ENCODE measurements at regions not wholly inside any gene's neighbourhood (a gene's known extent, or its start where the extent isn't known, plus 50 kb on each side); places are given as distances from the start of the nearest gene placed in this dataset.
A peak's percentile ranks its signal among the peaks of the same experiment; 100 is the strongest.

DNA sequence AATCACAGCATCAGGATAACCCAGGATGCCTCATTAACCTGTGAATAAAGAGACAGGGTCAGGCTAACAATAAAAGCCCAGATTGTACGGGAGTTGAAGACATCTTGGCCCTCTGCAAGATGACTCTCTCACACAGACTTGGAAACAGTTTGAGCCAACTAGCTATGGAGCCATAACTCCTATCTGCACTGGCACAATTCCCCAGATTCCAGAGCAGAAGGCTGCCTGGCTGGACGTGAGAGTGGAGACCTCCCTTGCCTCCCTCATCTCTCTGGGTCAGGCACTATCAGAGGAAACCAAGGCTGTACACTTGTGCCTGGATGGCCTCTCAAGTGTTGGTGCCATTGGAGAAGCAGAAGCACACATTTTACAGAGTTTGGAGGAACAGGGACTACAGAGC lies 312.6 kb downstream of the THBS2 start:
- no peaks in the 10 kb centered on the region for H3K36me3 ChIP-seq (ENCODE audit: control insufficient read depth, insufficient read depth, low read length)

DNA sequence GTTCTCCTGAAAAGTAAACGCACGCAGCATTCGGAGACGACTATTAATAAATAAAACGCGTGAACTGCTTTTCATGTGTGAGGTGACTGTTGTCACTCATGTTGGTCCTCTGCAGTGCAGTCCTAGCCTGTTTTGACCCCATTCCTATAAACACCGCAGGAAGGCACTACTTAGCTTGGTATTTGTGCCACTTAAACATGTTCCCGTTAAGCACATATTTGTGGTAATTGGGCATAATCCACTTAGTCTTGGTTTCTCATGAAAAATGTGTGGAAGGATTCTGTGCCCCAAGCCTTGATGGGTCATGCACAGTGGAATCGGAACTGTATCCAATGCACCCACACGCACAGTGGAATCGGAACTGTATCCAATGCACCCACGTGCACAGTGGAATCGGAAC lies 313.9 kb downstream of the THBS2 start:
- H4K8ac ChIP-seq (ENCODE audit: low read depth, low read length) = no peak overlapping the region
- H2AK5ac ChIP-seq (ENCODE audit: low read length) = no peak overlapping the region
- no CpG with 5 or more reads among the region's 13 CpGs for WGBS (ENCODE audit: extremely low coverage, insufficient coverage, low lambda C conversion rate)
- no peak overlapping the region for H2BK15ac ChIP-seq (replicated peaks; ENCODE audit: low read depth)
- no peak for DNase-seq
- no peak overlapping the region for H3K27ac ChIP-seq (ENCODE audit: low read depth, low read length)
- H3K36me3 ChIP-seq (ENCODE audit: control insufficient read depth, insufficient read depth, low read length) = no peaks in the 10 kb centered on the region
- H3K27me3 ChIP-seq (ENCODE audit: insufficient read depth, low read length, poor library complexity) = no peaks in the 10 kb centered on the region
- no peak overlapping the region for H3K9ac ChIP-seq (ENCODE audit: low read length)
- no peak overlapping the region for H2BK120ac ChIP-seq (ENCODE audit: low read depth, low read length)
- H2BK5ac ChIP-seq (ENCODE audit: low read length) = no peak overlapping the region
- no peak overlapping the region for H3K4ac ChIP-seq (ENCODE audit: low read depth, low read length)
- H3K18ac ChIP-seq (ENCODE audit: low read length) = no peak overlapping the region
- no peaks in the 10 kb centered on the region for H3K79me2 ChIP-seq (ENCODE audit: control insufficient read depth, insufficient read depth, low read length)
- H3K56ac ChIP-seq (ENCODE audit: low read length) = no peak overlapping the region
- H3K4me2 ChIP-seq (ENCODE audit: low read length) = no peak overlapping the region
- H3K4me1 ChIP-seq (ENCODE audit: control insufficient read depth, low read depth, low read length) = no peaks in the 10 kb centered on the region
- H3K4me3 ChIP-seq (ENCODE audit: low read length) = no peak overlapping the region
- H3K79me1 ChIP-seq (ENCODE audit: low read length) = no peaks in the 10 kb centered on the region
- H4K5ac ChIP-seq (ENCODE audit: low read length) = no peak overlapping the region
- no peak overlapping the region for H3K23ac ChIP-seq (ENCODE audit: low read length)

More for the DNA sequence above, 312.6 kb downstream of the THBS2 start:
- no peaks in the 10 kb centered on the region for H3K79me2 ChIP-seq (ENCODE audit: control insufficient read depth, insufficient read depth, low read length)
- no peak overlapping the region for H3K9ac ChIP-seq (ENCODE audit: low read length)
- no peak overlapping the region for H3K56ac ChIP-seq (ENCODE audit: low read length)
- H2BK15ac ChIP-seq (replicated peaks; ENCODE audit: low read depth) = no peak overlapping the region
- no peaks in the 10 kb centered on the region for H3K79me1 ChIP-seq (ENCODE audit: low read length)
- H3K4me1 ChIP-seq (ENCODE audit: control insufficient read depth, low read depth, low read length) = no peaks in the 10 kb centered on the region
- no peak overlapping the region for H3K4me2 ChIP-seq (ENCODE audit: low read length)
- no peak overlapping the region for H2BK120ac ChIP-seq (ENCODE audit: low read depth, low read length)
- H3K27ac ChIP-seq (ENCODE audit: low read depth, low read length) = no peak overlapping the region
- H4K5ac ChIP-seq (ENCODE audit: low read length) = no peak overlapping the region
- H2BK5ac ChIP-seq (ENCODE audit: low read length) = no peak overlapping the region
- H3K4me3 ChIP-seq (ENCODE audit: low read length) = no peak overlapping the region
- DNase-seq = no peak
- H3K27me3 ChIP-seq (ENCODE audit: insufficient read depth, low read length, poor library complexity) = no peaks in the 10 kb centered on the region
- H3K18ac ChIP-seq (ENCODE audit: low read length) = no peak overlapping the region
- H3K23ac ChIP-seq (ENCODE audit: low read length) = no peak overlapping the region
- H4K8ac ChIP-seq (ENCODE audit: low read depth, low read length) = no peak overlapping the region
- WGBS (ENCODE audit: extremely low coverage, insufficient coverage, low lambda C conversion rate) = no CpG with 5 or more reads among the region's 2 CpGs
- no peak overlapping the region for H2AK5ac ChIP-seq (ENCODE audit: low read length)
- no peak overlapping the region for H3K4ac ChIP-seq (ENCODE audit: low read depth, low read length)

DNA sequence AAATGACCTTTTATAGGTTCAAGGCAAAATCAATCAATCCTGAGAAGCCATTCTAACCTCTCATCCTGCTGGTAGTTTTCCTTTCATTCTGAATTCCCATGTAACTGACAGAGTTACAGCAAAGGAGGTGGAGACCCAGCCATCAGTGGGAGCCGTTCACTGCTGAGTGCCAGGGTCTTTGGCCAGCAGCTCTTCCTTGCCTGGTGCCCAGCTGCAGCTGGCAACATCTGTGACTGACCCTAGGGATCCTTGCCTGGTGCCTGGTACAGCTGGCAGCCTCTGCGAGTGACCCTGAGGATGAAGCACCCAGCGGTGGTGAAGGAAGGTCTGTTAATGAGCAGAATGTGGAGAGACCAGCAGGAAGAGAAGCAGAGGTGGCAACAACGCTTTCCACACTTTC lies 314.6 kb downstream of the THBS2 start:
- H3K9ac ChIP-seq (ENCODE audit: low read length) = no peak overlapping the region
- H3K79me2 ChIP-seq (ENCODE audit: control insufficient read depth, insufficient read depth, low read length) = no peaks in the 10 kb centered on the region
- no peak overlapping the region for H3K4me2 ChIP-seq (ENCODE audit: low read length)

DNA sequence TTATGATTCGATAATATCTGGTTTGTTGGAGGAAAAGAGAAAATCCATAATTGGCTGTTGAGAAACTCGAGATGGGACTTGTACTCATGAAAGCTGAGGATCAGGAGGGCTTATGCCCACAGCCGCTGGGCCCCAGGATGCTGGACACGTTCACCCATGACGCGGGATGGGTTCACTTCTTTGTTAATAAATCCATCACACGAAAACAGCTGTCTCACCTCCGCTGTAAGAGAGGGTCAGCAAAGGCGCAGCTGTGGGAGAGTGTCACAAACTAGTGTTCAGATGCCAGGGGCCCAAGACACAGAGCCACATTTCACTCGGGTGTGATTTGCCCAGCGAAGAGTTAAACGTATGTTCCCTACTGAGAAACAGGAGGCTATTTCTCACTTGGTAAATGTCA lies 315.1 kb downstream of the THBS2 start:
- Histone ChIP-seq H2BK5ac (ENCODE audit: low read length) (no peak overlapping the region), H3K79me1 (ENCODE audit: low read length) (no peaks in the 10 kb centered on the region), H3K9ac (ENCODE audit: low read length) (no peak overlapping the region), H4K5ac (ENCODE audit: low read length) (no peak overlapping the region), H2BK120ac (ENCODE audit: low read depth, low read length) (no peak overlapping the region), H3K18ac (ENCODE audit: low read length) (no peak overlapping the region), H3K4me1 (ENCODE audit: control insufficient read depth, low read depth, low read length) (no peaks in the 10 kb centered on the region), H2AK5ac (ENCODE audit: low read length) (no peak overlapping the region), H3K56ac (ENCODE audit: low read length) (no peak overlapping the region), H3K23ac (ENCODE audit: low read length) (no peak overlapping the region), H2BK15ac (replicated peaks; ENCODE audit: low read depth) (no peak overlapping the region), H3K4ac (ENCODE audit: low read depth, low read length) (no peak overlapping the region), H3K4me2 (ENCODE audit: low read length) (no peak overlapping the region), H3K27me3 (ENCODE audit: insufficient read depth, low read length, poor library complexity) (no peaks in the 10 kb centered on the region), H3K4me3 (ENCODE audit: low read length) (no peak overlapping the region), H3K27ac (ENCODE audit: low read depth, low read length) (no peak overlapping the region), H3K36me3 (ENCODE audit: control insufficient read depth, insufficient read depth, low read length) (no peaks in the 10 kb centered on the region), H4K8ac (ENCODE audit: low read depth, low read length) (no peak overlapping the region), H3K79me2 (ENCODE audit: control insufficient read depth, insufficient read depth, low read length) (no peaks in the 10 kb centered on the region)
- WGBS (ENCODE audit: extremely low coverage, insufficient coverage, low lambda C conversion rate) = no CpG with 5 or more reads among the region's 12 CpGs
- no peak for DNase-seq

More for the DNA sequence above, 314.6 kb downstream of the THBS2 start:
- no CpG with 5 or more reads among the region's 4 CpGs for WGBS (ENCODE audit: extremely low coverage, insufficient coverage, low lambda C conversion rate)
- Histone ChIP-seq H4K8ac (ENCODE audit: low read depth, low read length) (no peak overlapping the region), H3K18ac (ENCODE audit: low read length) (no peak overlapping the region), H3K56ac (ENCODE audit: low read length) (no peak overlapping the region), H3K4me1 (ENCODE audit: control insufficient read depth, low read depth, low read length) (no peaks in the 10 kb centered on the region), H4K5ac (ENCODE audit: low read length) (no peak overlapping the region), H2AK5ac (ENCODE audit: low read length) (no peak overlapping the region), H3K23ac (ENCODE audit: low read length) (no peak overlapping the region), H3K4me3 (ENCODE audit: low read length) (no peak overlapping the region), H2BK120ac (ENCODE audit: low read depth, low read length) (no peak overlapping the region), H2BK15ac (replicated peaks; ENCODE audit: low read depth) (no peak overlapping the region), H3K27ac (ENCODE audit: low read depth, low read length) (no peak overlapping the region), H3K79me1 (ENCODE audit: low read length) (no peaks in the 10 kb centered on the region), H3K36me3 (ENCODE audit: control insufficient read depth, insufficient read depth, low read length) (no peaks in the 10 kb centered on the region), H2BK5ac (ENCODE audit: low read length) (no peak overlapping the region), H3K27me3 (ENCODE audit: insufficient read depth, low read length, poor library complexity) (no peaks in the 10 kb centered on the region), H3K4ac (ENCODE audit: low read depth, low read length) (no peak overlapping the region)
- no peak for DNase-seq

DNA sequence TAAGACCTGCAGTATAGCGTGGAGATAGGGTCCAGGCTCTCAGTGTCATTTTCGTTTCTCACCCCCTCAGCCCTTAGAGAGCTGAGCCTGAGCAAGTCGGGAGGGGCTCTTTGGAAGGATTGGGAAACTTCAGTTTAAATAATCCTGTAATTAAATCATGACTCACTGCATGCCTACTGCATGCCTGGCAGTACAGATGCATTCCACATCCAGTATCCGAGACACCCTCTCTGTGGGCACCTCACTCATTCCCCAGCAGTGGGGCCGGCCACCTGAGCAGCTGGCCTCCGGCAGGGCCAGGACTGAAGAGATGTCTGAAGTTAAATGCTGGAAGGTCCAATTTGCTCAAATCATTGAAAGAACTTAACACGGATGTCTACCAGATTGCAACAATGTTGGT lies 316.6 kb downstream of the THBS2 start:
- H3K23ac ChIP-seq (ENCODE audit: low read length) = no peak overlapping the region
- DNase-seq = peak; percentile 40
- WGBS (ENCODE audit: extremely low coverage, insufficient coverage, low lambda C conversion rate) = no CpG with 5 or more reads among the region's 7 CpGs

DNA sequence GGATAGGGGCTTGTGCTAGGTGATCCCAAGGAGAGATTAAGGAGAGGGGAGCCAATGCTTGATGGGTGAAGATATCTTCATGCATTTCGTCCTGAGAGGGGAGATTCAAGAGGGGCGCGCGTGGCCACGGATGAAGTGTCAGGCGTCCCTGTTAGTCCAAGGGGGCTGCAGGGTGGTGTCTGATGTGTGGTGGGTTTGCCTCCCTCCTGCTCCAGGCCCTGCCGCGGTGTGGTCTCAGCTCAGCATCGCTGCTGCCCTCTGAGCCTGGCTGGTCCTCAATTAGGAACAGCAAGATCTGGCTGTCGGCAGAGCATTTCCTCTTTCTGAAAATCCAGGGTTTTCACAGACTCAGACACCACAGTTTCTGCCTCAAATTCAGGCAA lies 318.0 kb downstream of the THBS2 start:
- no peak overlapping the region for H3K4me2 ChIP-seq (ENCODE audit: low read length)
- no peaks in the 10 kb centered on the region for H3K79me1 ChIP-seq (ENCODE audit: low read length)
- no peak overlapping the region for H3K56ac ChIP-seq (ENCODE audit: low read length)
- no peaks in the 10 kb centered on the region for H3K27me3 ChIP-seq (ENCODE audit: insufficient read depth, low read length, poor library complexity)
- no peak overlapping the region for H4K5ac ChIP-seq (ENCODE audit: low read length)
- no peak overlapping the region for H2BK5ac ChIP-seq (ENCODE audit: low read length)
- no CpG with 5 or more reads among the region's 10 CpGs for WGBS (ENCODE audit: extremely low coverage, insufficient coverage, low lambda C conversion rate)
- DNase-seq = no peak
- no peak overlapping the region for H2BK120ac ChIP-seq (ENCODE audit: low read depth, low read length)
- no peak overlapping the region for H3K27ac ChIP-seq (ENCODE audit: low read depth, low read length)
- no peak overlapping the region for H3K4ac ChIP-seq (ENCODE audit: low read depth, low read length)
- no peak overlapping the region for H4K8ac ChIP-seq (ENCODE audit: low read depth, low read length)
- H3K4me3 ChIP-seq (ENCODE audit: low read length) = no peak overlapping the region
- H2AK5ac ChIP-seq (ENCODE audit: low read length) = no peak overlapping the region
- no peaks in the 10 kb centered on the region for H3K36me3 ChIP-seq (ENCODE audit: control insufficient read depth, insufficient read depth, low read length)
- H3K18ac ChIP-seq (ENCODE audit: low read length) = no peak overlapping the region
- no peaks in the 10 kb centered on the region for H3K79me2 ChIP-seq (ENCODE audit: control insufficient read depth, insufficient read depth, low read length)
- no peaks in the 10 kb centered on the region for H3K4me1 ChIP-seq (ENCODE audit: control insufficient read depth, low read depth, low read length)
- H3K23ac ChIP-seq (ENCODE audit: low read length) = no peak overlapping the region
- no peak overlapping the region for H3K9ac ChIP-seq (ENCODE audit: low read length)
- H2BK15ac ChIP-seq (replicated peaks; ENCODE audit: low read depth) = no peak overlapping the region

More for the DNA sequence above, 316.6 kb downstream of the THBS2 start:
- Histone ChIP-seq H3K9ac (ENCODE audit: low read length) (no peak overlapping the region), H2AK5ac (ENCODE audit: low read length) (no peak overlapping the region), H3K56ac (ENCODE audit: low read length) (no peak overlapping the region), H3K4me3 (ENCODE audit: low read length) (no peak overlapping the region), H3K27ac (ENCODE audit: low read depth, low read length) (no peak overlapping the region), H2BK15ac (replicated peaks; ENCODE audit: low read depth) (no peak overlapping the region), H3K18ac (ENCODE audit: low read length) (no peak overlapping the region), H4K5ac (ENCODE audit: low read length) (no peak overlapping the region), H2BK120ac (ENCODE audit: low read depth, low read length) (no peak overlapping the region), H3K4me2 (ENCODE audit: low read length) (no peak overlapping the region), H3K27me3 (ENCODE audit: insufficient read depth, low read length, poor library complexity) (no peaks in the 10 kb centered on the region), H3K4me1 (ENCODE audit: control insufficient read depth, low read depth, low read length) (no peaks in the 10 kb centered on the region), H3K4ac (ENCODE audit: low read depth, low read length) (no peak overlapping the region), H3K36me3 (ENCODE audit: control insufficient read depth, insufficient read depth, low read length) (no peaks in the 10 kb centered on the region), H3K79me1 (ENCODE audit: low read length) (no peaks in the 10 kb centered on the region), H4K8ac (ENCODE audit: low read depth, low read length) (no peak overlapping the region), H3K79me2 (ENCODE audit: control insufficient read depth, insufficient read depth, low read length) (no peaks in the 10 kb centered on the region), H2BK5ac (ENCODE audit: low read length) (no peak overlapping the region)
